HG03066 (cell line): ENCODE measurements at regions not wholly inside any gene's neighbourhood (a gene's known extent, or its start where the extent isn't known, plus 50 kb on each side); places are given as distances from the start of the nearest gene placed in this dataset.

Source experiments
- ATAC-seq: cut with Tn5 transposase; IDR thresholded peaks from one replicate; pipeline ENCODE4 v1.9.1; 2021; ENCODE audit warnings: low read depth; ENCODE audit not compliant: unreplicated experiment

DNA sequence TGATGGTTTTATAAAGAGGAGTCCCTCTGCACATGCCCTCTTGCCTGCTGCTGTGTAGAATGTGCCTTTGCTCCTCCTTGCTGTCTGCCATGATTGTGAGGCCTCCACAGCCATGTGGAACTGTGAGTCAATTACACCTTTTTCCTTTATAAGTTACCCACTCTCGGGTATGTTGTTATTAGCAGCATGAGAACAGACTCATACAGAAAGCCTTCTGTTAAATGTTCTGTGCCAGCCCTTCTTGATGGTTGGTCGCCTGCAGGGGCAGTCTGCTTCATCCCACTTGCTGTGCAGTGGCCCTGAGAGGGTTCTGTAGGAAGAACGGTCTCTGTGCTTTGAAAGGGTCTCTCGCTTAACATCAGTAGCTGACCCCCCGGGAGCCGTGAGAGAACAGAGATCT, 248.9 kb upstream of the IGFBP3 start:
- no peak for ATAC-seq

DNA sequence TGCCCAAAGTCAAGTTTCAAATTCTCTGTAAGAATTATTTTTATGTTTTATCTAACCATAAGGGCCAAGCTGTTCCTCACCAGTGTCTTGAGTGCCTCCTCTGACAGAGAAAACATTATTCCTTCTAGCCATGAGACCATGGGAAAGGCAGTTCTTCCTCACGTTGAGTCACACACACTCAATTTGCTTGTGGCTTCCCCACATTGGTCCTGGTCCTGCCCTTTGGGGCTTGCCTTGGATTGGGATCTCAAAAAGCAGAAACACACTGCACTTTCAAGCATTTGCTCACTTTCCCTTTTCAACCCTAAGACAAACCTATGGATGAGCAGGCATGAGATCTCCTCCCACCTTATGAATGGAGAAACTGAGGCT, 248.3 kb upstream of the IGFBP3 start:
- ATAC-seq: no peak

DNA sequence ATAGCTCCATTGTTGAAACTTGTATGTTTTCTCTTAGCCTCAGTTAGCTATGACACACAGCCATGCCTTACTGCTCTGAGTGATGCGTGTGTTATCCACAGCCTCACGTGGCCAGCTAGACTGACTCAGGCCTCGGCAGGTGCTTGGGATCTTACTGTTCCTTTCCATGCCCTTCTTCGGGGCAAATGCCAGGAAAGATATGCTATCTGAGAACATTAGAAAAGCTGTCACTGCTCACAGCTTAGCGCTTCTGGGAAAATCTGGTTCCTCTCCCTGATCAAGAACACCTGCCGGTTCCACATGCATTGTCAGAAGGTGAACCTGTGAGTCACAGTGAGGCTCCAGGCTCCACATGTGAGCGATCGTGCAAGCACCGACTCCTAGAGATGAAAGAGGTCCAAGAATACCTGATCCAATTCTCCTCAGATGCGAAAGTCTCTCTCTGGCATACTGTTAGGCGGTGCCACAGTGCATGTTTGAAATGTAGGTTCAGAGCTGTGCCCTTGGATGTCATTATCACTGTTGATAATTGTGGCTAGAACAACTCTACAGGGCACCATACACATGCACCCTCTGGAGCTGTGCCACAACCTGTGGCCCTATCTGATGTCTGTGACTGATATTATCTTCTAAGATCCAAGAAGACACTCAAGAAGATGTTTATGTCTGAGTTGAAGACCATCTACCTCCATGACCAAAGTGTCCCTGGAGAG, 247.8 kb upstream of the IGFBP3 start:
- ATAC-seq: no peak

DNA sequence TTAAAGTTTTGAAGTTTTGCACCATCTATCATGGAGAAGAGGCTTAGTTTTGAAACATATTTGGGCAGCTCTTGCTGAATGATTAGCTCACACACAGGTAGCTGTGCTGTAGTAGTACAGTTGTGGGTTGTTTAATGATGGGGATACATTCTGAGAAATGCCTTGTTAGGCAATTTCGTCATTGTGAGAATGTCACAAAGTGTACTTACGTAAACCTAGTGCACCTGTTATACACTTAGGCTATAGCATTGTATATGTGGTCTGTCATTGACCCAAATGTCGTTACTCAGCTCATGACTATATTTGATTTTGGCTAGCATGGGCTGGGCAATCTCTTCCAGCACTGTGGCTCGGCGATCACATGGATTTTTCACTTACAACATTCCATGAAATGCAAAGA, 247.2 kb upstream of the IGFBP3 start:
- ATAC-seq: no peak

DNA sequence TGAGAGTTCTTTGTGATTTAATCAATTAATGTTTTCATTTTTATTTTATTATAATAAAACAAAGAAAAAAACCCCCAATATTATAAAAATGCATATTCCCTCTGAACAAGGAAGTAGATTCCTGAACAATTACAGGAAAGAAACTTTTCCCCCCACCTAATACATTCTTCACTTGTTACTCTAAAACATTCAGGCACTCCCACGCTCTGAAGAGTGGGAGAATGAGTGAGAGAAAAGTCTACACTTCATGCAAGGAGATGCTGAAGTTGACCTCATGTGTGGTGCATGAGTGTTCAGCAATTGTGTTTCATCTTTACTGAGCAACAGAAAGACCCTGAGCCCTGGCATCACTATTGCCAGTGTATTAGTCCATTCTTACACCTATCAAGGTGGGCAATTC, 244.2 kb upstream of the IGFBP3 start:
- no peak for ATAC-seq

DNA sequence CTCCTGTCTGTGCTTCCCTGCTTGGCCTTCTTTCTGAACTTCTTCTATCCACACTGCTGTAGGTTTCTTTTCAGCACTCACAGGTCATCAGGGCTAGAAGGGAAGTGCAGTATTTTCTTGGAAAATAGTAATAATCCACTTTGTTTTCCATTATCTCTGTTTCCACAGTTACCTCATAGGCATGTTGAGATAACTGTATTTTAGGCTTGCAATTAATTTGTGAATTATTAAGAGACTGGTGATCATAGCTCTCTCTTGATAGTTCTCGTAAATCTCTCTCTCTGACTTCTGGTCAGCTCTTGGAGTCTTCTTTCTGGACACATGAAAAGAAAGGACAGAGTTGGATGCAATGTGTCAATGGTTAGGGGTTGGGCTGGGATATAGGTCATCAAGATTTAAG, 243.6 kb upstream of the IGFBP3 start:
- ATAC-seq: no peak

DNA sequence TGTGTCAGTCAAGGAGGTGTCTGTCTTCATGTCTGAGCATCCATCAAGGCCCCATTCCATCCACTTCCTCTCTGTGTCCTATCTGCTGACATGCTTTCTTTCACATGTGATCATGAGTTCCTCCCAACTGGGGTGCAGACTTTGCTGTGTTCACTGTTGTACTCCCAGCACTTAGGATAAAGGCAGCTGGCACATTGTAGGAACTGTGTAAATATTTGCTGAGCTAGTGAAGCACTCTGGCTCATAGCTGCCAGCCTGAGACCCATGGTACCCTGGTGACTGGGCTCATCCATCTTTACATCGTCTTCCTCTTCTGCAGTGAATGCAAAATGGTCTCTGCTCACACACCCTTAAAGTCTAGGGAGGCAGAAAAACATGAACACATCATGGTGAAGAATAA, 242.2 kb upstream of the IGFBP3 start:
- ATAC-seq: no peak

DNA sequence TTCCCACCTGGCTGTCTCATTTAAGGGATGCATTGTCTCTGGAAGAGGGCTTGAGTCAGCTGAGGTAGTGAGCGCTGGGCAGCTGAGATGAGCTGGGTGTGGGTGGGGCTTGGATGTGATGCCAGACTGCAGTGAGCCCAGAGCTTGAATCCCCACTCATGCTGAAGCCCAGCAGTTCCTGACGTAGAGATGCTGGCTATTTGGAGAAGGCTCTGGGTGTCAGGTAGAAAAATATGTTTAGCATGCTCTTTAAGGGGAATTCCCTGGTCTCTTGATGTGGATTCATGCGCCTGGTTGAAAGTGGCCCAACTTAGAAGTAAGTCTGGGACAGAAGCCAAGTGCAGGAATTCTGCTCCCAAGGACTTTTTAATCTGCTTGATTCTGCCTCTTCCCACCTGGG, 241.5 kb upstream of the IGFBP3 start:
- ATAC-seq: no peak

DNA sequence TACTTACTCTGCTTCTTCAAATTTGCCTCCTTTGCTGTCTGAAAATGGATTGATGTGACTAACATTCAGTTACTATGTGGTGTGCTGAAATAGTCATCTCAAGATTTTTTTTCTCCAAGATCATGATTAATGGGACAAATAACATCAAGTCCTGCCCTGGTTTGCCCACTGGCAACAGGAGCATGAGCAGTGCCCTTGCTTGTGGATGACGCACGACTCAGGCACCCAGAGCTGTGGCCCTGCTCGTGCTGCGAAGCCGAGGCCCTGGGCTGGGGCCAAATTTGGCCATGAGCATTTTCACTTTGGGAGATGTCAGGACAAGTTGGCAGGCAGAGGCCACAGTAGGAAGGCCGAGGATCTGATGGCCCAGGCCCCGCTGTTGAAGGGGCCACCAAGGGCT, 239.8 kb upstream of the IGFBP3 start:
- no peak for ATAC-seq

DNA sequence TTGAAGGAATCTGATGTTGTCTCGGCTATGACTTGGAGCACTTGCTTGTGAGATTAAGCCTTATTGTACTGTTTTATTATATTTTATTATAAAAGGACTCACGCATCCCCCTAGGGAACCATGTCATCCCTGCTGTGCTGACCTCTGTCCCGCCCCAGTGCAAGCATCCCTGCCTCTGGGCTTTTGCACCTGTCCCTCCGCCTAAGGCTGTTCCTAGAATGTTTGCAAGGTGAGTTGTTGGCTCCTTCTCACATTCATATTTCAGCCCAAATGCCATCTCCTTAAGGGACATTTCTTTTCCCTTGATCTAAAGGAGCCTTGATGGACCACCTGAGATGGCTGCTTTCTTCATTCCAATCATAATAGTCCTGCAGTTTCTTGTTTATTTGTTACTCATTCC, 236.9 kb upstream of the IGFBP3 start:
- no peak for ATAC-seq

DNA sequence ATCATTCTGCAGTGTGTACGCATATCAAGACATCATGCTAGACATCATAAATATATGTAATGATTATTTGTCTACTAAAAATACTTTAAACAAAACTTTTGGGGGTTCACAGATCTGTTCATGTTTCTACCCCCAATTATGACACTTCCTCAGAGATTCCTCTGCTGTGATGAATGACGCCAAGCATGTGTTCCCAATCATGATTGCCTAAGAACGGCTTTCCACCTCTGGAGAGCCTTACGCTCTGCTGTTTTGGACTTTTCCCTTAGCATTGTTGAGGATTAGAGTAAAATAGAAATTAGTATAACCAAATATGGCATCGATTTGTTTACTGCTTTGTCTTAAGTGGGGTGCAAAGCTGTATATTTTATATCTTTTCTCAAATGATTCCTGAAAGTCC, 236.3 kb upstream of the IGFBP3 start:
- ATAC-seq: no peak

DNA sequence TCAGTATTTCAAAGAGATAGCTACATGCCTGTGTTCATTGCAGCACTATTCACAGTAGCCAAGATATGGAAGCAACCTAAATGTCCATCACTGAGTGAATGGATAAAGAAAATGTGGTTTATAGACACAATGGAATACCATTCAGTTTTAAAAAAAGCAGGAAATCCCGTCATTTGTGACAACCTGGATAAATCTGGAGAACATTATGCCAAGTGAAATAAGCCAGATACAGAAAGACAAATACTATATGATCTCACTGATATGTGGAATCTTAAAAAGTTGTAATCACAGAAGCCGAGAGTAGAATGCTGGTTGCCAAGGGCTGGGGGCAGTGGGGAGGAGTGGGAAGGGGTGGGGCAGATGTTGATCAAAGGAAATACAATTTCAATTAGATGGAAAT, 235.8 kb upstream of the IGFBP3 start:
- no peak for ATAC-seq

DNA sequence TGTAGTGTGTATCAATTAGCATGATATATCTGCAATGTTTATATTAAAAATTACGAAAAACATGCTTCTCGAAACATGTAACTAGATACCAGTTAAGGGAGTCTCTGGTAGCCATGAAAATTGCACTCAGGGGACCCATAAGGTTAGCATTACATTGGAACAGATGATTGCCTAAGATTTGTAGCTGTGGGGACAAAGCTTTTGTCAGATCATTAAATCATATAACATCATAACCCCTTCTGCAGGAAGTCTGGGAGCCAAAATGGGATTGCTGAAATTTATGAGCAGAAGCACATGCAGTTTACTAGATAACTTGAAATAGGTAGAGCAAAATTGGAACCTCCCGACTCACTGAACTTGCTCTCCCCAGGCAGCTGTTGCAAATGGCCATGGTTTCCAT, 235.0 kb upstream of the IGFBP3 start:
- ATAC-seq: no peak

DNA sequence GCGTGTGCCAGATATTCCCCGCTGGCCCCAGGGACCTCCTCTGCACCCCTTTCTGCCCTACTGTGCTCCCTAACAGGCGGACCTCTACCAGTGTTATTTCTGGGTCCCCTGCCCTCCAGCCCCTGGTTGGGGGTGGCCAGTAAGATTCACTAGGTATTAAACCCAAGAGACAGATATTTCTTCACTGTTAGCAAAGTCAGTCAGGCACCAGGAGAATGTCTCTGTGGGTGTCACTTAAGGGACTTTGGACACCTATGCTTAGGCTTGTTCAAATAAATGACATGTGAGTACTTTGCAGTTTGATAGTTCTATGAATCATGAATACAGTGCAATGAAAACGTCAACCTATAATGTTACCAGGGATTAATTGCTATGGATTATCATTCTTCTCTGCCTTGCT, 234.3 kb upstream of the IGFBP3 start:
- ATAC-seq: no peak

DNA sequence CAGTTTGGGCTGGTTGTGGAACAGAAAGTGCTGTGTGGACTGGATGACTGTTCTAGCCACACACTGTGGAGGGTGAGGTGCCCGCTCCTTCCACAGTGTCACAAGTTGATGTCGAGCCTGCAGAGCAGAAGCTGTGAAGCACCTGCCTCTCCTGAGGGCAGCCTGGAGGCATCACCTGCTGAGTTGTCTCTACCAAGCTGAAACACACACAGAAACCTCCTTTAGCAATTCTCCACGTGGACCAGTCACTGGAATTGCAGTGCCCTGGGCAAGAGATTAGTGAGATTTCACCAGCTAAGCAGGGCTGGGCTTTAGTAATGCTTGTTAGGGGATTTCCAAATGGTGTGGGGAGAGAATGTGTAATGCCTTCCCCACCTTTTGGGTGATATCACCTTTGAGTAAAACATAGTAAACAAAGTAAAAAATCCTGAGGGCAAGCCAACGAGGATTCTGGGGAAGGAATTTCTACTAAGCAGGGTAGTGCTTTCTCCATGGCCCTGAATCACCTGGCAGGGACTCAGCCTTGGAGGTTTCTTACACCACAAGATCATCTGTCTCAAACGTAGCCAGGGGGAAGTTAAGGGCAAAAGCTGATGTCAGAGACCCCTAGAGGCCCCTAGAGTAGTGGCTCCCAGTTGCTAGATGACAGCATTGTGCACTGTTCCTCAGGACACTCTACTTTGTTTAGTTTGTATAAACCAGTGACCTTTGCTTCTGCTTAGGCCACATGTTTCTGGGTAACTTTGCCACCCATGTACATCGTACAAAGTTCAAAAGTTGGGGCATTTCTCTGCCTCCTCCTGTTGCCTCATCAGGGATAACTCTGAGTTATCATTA, 233.1 kb upstream of the IGFBP3 start:
- ATAC-seq: no peak

DNA sequence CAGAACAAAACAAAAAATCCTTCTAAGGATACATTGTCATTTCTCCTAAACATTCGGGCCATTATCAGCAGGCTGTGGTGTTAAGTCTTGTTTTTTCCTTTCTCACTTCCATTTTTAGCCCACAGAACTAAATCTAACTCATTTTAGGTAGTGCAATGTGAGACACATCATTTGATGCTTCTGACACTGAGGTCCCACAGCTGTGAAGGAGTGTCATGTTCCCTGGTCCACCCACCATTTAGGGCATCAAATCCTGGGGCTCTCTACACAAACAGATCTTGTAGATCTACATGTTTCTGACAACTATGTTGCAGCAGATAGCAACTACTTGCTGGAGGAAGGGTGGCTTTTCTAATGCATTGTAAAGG, 232.5 kb upstream of the IGFBP3 start:
- ATAC-seq: no peak

DNA sequence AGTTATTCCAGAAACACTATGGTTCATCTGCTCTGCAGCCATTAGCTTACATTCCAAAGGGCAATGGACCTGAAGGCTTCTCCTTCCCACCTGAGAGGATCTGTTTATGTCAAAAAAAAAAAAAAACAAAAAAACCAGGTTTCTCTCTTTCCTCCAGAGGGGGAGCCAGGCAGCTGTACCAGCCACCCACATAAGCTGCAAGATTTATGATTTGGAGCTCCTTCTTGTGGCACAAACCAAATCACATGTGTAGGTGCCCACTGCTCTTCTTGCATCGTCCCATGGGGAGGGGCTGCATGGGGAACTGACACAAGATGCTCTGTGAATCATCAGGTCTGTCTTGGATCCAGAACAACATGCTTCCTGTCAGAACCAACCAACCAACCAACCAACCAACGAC, 231.6 kb upstream of the IGFBP3 start:
- ATAC-seq: no peak

DNA sequence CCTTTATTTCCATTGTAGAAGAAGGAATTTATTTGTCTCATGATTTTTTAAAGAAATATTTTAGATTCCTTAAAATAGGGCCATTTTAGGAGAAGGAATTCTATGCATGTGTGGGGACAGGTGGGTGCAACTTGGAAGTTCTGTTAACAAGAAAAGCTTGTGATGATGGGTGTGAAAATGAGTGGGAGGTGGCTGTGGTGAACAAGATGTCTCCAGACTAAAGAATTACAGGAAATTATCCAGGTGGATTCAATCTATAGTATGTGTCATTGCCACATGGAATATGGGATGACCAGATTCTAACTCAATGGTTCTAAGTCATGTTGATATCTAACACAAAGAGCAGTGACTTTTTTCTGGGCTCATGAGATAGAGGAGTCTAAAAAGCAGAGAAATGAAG, 229.6 kb upstream of the IGFBP3 start:
- no peak for ATAC-seq

DNA sequence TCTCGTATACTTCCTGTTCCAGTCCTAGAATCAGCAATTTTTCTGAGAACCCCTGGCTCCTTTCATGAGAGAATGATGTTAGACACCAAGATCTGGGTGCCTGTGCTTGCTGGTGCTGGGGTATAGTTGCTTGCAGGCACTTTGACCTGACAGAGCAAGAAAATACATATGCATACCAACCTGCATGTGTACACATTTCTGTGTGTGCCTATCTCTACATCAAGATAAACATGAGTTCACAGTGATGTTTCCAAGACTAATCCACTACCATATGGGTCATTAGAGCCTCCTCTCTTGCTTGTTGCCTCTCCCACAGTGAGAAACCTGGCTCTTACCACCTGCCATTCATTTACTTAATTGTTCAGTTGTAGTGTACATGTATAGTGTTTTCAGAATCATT, 229.1 kb upstream of the IGFBP3 start:
- ATAC-seq: no peak

DNA sequence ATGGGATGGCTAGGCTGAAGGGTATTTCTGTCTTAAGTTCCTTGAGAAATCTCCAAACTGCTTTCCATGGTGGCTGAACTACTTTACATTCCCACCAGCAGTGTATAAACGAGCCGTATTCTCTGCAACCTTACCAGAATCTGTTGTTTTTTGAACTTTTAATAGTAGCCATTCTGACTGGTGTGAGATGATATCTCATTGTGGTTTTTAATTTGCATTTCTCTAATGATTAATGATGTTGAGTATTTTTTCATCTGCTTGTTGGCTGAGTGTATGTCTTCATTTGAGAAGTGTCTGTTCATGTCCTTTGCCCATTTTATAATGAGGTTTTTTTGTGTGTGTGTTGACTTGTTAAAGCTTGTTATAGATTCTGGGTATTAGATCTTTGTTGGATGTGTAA, 226.8 kb upstream of the IGFBP3 start:
- no peak for ATAC-seq

DNA sequence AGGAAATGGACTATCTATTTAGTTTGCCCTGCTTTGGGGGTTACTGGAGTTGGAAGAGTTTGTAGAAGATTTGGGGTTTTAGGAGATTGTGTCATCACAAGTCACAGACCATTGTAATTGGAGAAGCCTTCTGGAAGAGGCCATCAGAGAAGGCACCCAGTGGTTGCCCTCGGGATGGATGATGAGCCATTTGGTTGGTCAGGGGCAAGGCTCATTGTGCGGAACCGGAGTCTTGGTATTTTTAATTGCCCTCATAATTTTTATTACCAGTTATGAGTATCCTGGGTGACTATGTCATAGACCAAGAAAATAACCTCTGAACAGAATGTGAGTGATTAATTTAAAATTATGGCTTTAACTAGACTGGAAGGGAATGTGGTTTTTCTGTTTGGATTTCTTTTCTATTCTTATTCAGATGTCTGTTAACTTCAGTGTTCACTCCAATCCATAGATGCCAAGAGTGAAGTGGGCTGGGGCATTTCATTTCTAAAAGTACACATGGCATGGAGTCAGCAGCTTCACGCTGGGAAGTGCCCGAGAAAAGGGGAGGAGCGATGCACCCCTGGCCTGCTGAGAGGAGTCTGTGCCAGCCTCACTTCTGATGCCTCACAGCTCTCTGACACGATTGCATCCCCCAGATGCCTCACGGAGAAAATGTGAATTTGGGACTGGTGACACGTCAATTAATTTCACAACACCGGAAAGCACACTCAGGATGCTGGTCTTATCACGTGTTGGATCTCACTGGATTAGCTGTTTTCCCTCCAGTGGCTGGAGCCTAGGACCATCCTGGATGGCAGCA, 225.6 kb upstream of the IGFBP3 start:
- no peak for ATAC-seq

DNA sequence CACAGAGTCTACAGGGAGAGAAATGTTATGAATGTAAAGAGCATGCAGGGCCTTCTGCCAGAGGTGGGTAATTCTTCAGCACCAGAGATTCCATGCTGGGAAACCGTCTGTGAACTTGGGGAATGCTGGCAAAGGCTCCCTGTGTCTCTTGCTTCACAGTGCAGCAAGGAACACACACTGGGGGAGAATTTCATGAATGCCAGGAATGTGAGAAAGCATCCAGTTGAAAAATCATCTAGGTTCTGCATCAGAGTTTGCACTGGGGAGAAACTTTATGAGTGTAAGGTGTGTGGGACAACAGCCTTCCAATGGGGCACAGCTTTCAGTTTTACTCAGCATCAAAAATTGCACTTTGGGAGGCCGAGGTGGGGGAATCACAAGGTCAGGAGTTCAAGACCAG, 224.3 kb upstream of the IGFBP3 start:
- no peak for ATAC-seq
